ENCODE measurements at regions not wholly inside any gene's neighbourhood (a gene's known extent, or its start where the extent isn't known, plus 50 kb on each side); places are given as distances from the start of the nearest gene placed in this dataset.

DNA sequence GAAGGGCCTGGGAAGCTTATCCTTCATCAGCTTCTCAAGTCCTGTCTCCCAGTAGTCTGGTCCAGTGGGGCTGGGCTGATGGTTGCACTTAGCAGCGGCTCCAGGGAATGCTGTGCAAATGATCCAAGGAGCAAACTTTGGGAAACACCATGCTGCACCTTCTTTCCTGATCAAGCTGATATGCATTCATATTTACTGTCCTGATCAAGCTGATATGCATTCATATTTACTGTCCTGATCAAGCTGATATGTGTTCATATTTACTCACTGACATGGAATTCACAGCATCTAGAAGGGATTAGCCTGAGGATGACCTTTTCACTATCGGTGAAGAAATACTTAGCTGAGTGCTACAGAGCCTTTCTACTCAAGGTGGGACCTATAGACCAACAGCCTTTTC, 330.7 kb downstream of the BMPER start:
- TF ChIP-seq, protein P1, sequence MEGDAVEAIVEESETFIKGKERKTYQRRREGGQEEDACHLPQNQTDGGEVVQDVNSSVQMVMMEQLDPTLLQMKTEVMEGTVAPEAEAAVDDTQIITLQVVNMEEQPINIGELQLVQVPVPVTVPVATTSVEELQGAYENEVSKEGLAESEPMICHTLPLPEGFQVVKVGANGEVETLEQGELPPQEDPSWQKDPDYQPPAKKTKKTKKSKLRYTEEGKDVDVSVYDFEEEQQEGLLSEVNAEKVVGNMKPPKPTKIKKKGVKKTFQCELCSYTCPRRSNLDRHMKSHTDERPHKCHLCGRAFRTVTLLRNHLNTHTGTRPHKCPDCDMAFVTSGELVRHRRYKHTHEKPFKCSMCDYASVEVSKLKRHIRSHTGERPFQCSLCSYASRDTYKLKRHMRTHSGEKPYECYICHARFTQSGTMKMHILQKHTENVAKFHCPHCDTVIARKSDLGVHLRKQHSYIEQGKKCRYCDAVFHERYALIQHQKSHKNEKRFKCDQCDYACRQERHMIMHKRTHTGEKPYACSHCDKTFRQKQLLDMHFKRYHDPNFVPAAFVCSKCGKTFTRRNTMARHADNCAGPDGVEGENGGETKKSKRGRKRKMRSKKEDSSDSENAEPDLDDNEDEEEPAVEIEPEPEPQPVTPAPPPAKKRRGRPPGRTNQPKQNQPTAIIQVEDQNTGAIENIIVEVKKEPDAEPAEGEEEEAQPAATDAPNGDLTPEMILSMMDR (IDR thresholded peaks at IDR 0.05; ENCODE audit: poor library complexity) = no peak
- no peak for TF ChIP-seq EZH2 (IDR thresholded peaks at IDR 0.05; ENCODE audit: borderline replicate concordance)
- TF ChIP-seq EZH2phosphoT487 (IDR thresholded peaks at IDR 0.05; ENCODE audit: low read depth, severe bottlenecking, unreplicated experiment) = no peak
